Chondrocyte (in vitro differentiated cells): ENCODE measurements at regions not wholly inside any gene's neighbourhood (a gene's known extent, or its start where the extent isn't known, plus 50 kb on each side); places are given as distances from the start of the nearest gene placed in this dataset.

Experiments
- DNase-seq: peaks from one replicate; pipeline ENCODE4 v3.0.0; 2021; ENCODE audit warnings: mixed read lengths, low spot score
- H3K27ac Mint-ChIP-seq: one replicate; pipeline ENCODE4 v1.8.0; 2021; ENCODE audit warnings: mild to moderate bottlenecking, moderate library complexity, mixed read lengths; ENCODE audit not compliant: unreplicated experiment
- H3K27me3 Mint-ChIP-seq: 2 replicates; pipeline ENCODE4 v1.8.0; 2021; ENCODE audit warnings: low read depth, mixed read lengths
- H3K36me3 Mint-ChIP-seq: 2 replicates; pipeline ENCODE4 v1.8.0; 2021; ENCODE audit warnings: low read depth, mixed read lengths
- H3K4me1 Mint-ChIP-seq: 2 replicates; pipeline ENCODE4 v1.8.0; 2021; ENCODE audit warnings: low read depth, mild to moderate bottlenecking, mixed read lengths
- H3K4me3 Mint-ChIP-seq: one replicate; pipeline ENCODE4 v1.8.0; 2021; ENCODE audit warnings: mild to moderate bottlenecking, moderate library complexity, mixed read lengths; ENCODE audit not compliant: unreplicated experiment
- H3K9me3 Mint-ChIP-seq: 2 replicates; pipeline ENCODE4 v1.8.0; 2021; ENCODE audit warnings: low read depth, mixed read lengths
- CTCF ChIP-seq: fragments of 200-600 bp; sonication (generic); IDR thresholded peaks from 2 replicates; pipeline ENCODE4 v1.5.0; 2021; ENCODE audit warnings: antibody characterized with exemption, mild to moderate bottlenecking, moderate library complexity

- Mint-ChIP-seq H3K27me3 (no peaks in the 10 kb centered on the region), H3K27ac (peak overlapping the region; percentile 10), H3K4me1 (peaks cover 56% of the 10 kb centered on the region), H3K9me3 (no peaks in the 10 kb centered on the region), H3K36me3 (no peaks in the 10 kb centered on the region), H3K4me3 (no peak overlapping the region)
- DNase-seq, result no peak
- TF ChIP-seq CTCF, result no peak
Measured at GRCh38 chr6:22145376-22145775, 151.5 kb downstream of the PRL start.

- H3K27ac Mint-ChIP-seq, result peak overlapping the region; percentile 85
- no peaks in the 10 kb centered on the region for H3K27me3 Mint-ChIP-seq
- peaks cover 59% of the 10 kb centered on the region for H3K4me1 Mint-ChIP-seq
Measured at GRCh38 chr6:22145823-22146677, 150.8 kb downstream of the PRL start.

GRCh38 chr6:22146678-22146930 lies 150.2 kb downstream of the PRL start:
- no peaks in the 10 kb centered on the region for H3K36me3 Mint-ChIP-seq
- H3K9me3 Mint-ChIP-seq, result no peaks in the 10 kb centered on the region
- no peak overlapping the region for H3K4me3 Mint-ChIP-seq
- peaks cover 54% of the 10 kb centered on the region for H3K4me1 Mint-ChIP-seq
- no peak for TF ChIP-seq CTCF
- peak; percentile 75 for DNase-seq
- H3K27me3 Mint-ChIP-seq, result no peaks in the 10 kb centered on the region
- no peak overlapping the region for H3K27ac Mint-ChIP-seq

More at GRCh38 chr6:22145823-22146677, 150.8 kb downstream of the PRL start:
- DNase-seq, result no peak
- Mint-ChIP-seq H3K9me3 (no peaks in the 10 kb centered on the region), H3K4me3 (peak overlapping the region; percentile 7), H3K36me3 (no peaks in the 10 kb centered on the region)
- peak; percentile 73 for TF ChIP-seq CTCF

- Mint-ChIP-seq H3K4me1 (peaks cover 53% of the 10 kb centered on the region), H3K27me3 (no peaks in the 10 kb centered on the region), H3K9me3 (no peaks in the 10 kb centered on the region), H3K27ac (no peak overlapping the region), H3K36me3 (no peaks in the 10 kb centered on the region), H3K4me3 (no peak overlapping the region)
- TF ChIP-seq CTCF, result no peak
- no peak for DNase-seq
Measured at GRCh38 chr6:22146931-22147701, 149.7 kb downstream of the PRL start.

- H3K4me1 Mint-ChIP-seq, result peaks cover 58% of the 10 kb centered on the region
- H3K27me3 Mint-ChIP-seq, result no peaks in the 10 kb centered on the region
- peak overlapping the region; percentile 48 for H3K4me3 Mint-ChIP-seq
- no peak for TF ChIP-seq CTCF
- H3K27ac Mint-ChIP-seq, result peak overlapping the region; percentile 79
- no peaks in the 10 kb centered on the region for H3K36me3 Mint-ChIP-seq
- no peaks in the 10 kb centered on the region for H3K9me3 Mint-ChIP-seq
- DNase-seq, result no peak
Measured at GRCh38 chr6:22147921-22148776, 148.7 kb downstream of the PRL start.
